Ecto neural progenitor cell (in vitro differentiated cells): ENCODE measurements at regions not wholly inside any gene's neighbourhood (a gene's known extent, or its start where the extent isn't known, plus 50 kb on each side); places are given as distances from the start of the nearest gene placed in this dataset.
A peak's percentile ranks its signal among the peaks of the same experiment; 100 is the strongest.

ENCODE experiments used
- DNase-seq: peaks from one replicate; pipeline ENCODE4 v3.0.0-alpha.2; 2018; ENCODE audit warnings: low spot score

- DNase-seq, result no peak
Observed at GRCh38 chrX:69362856-69363255, 141.3 kb upstream of the NALF2 start.

- DNase-seq, result no peak
Observed at GRCh38 chrX:69362354-69362753, 141.8 kb upstream of the NALF2 start.

GRCh38 chrX:69361311-69361845 is 142.7 kb upstream of the NALF2 start:
- no peak for DNase-seq

GRCh38 chrX:69357317-69357716 is 146.8 kb upstream of the NALF2 start:
- no peak for DNase-seq

- no peak for DNase-seq
Observed at GRCh38 chrX:69324851-69325250, 159.6 kb upstream of the PJA1 start.

- peak; percentile 45 for DNase-seq
Observed at GRCh38 chrX:69323786-69324720, 158.8 kb upstream of the PJA1 start.

- DNase-seq, result no peak
Observed at GRCh38 chrX:69321789-69322188, 156.5 kb upstream of the PJA1 start.

- DNase-seq, result no peak
Observed at GRCh38 chrX:69321006-69321655, 155.9 kb upstream of the PJA1 start.

- DNase-seq, result peak; percentile 32
Observed at GRCh38 chrX:69320116-69320515, 154.9 kb upstream of the PJA1 start.

GRCh38 chrX:69319376-69319775 is 154.1 kb upstream of the PJA1 start:
- DNase-seq, result peak; percentile 21

GRCh38 chrX:69318651-69319340 is 153.5 kb upstream of the PJA1 start:
- peak; percentile 29 for DNase-seq

- DNase-seq, result peak; percentile 20
Observed at GRCh38 chrX:69317721-69318120, 152.5 kb upstream of the PJA1 start.

GRCh38 chrX:69314436-69315348 is 149.4 kb upstream of the PJA1 start:
- peak; percentile 50 for DNase-seq

- DNase-seq, result peak; percentile 38
Observed at GRCh38 chrX:69313617-69314290, 148.5 kb upstream of the PJA1 start.

GRCh38 chrX:69311936-69312670 is 146.8 kb upstream of the PJA1 start:
- DNase-seq, result no peak

GRCh38 chrX:69309074-69309792 is 144.0 kb upstream of the PJA1 start:
- DNase-seq, result no peak

GRCh38 chrX:69307756-69308155 is 142.5 kb upstream of the PJA1 start:
- DNase-seq, result peak; percentile 66

- no peak for DNase-seq
Observed at GRCh38 chrX:69307029-69307428, 141.8 kb upstream of the PJA1 start.

- no peak for DNase-seq
Observed at GRCh38 chrX:69306063-69306404, 140.8 kb upstream of the PJA1 start.
